SK-N-SH treated with all-trans-retinoic acid at 6 μM for 48 hours (cell line): ENCODE measurements at regions not wholly inside any gene's neighbourhood (a gene's known extent, or its start where the extent isn't known, plus 50 kb on each side); places are given as distances from the start of the nearest gene placed in this dataset.
A peak's percentile ranks its signal among the peaks of the same experiment; 100 is the strongest.

Experiments used
- ATAC-seq: fragments of 200-7000 bp; cut with Tn5 transposase; 3 replicates; pipeline ENCODE4 v1.9.1; 2020; ENCODE audit warnings: mild to moderate bottlenecking, moderate library complexity
- ARNTL ChIP-seq: fragments of 450-650 bp; formaldehyde crosslinking; IDR thresholded peaks from 2 replicates; pipeline ENCODE4 v1.5.0; 2020; ENCODE audit warnings: low read depth, mild to moderate bottlenecking, moderate library complexity, borderline replicate concordance
- BACH2 ChIP-seq: fragments of 250-450 bp; sonication (Bioruptor Pico); IDR thresholded peaks from 2 replicates; pipeline ENCODE4 v1.9.0; 2021; ENCODE audit warnings: mild to moderate bottlenecking, borderline replicate concordance
- CREB5 ChIP-seq: fragments of 250-450 bp; sonication (Bioruptor Pico); IDR thresholded peaks from 2 replicates; pipeline ENCODE4 v1.5.1; 2020; ENCODE audit warnings: low read depth, mild to moderate bottlenecking, moderate library complexity
- CSDC2 ChIP-seq: fragments of 250-450 bp; sonication (Bioruptor Pico); IDR thresholded peaks from 2 replicates; pipeline ENCODE4 v1.5.0; 2020; ENCODE audit warnings: mild to moderate bottlenecking, moderate library complexity
- CSRNP3 ChIP-seq: fragments of 250-450 bp; sonication (Bioruptor Pico); IDR thresholded peaks from 2 replicates; pipeline ENCODE4 v1.5.1; 2021; ENCODE audit warnings: mild to moderate bottlenecking, moderate library complexity
- ESRRG ChIP-seq: fragments of 250-450 bp; sonication (Bioruptor Pico); IDR thresholded peaks from 2 replicates; pipeline ENCODE4 v1.6.1; 2021; ENCODE audit warnings: mild to moderate bottlenecking
- GLIS3 ChIP-seq: fragments of 250-450 bp; sonication (Bioruptor Pico); IDR thresholded peaks from 2 replicates; pipeline ENCODE4 v1.5.0; 2020; ENCODE audit warnings: mild to moderate bottlenecking, moderate library complexity
- ISL1 ChIP-seq: fragments of 250-450 bp; sonication (Bioruptor Pico); IDR thresholded peaks from 2 replicates; pipeline ENCODE4 v2.1.2; 2022; ENCODE audit warnings: mild to moderate bottlenecking, moderate library complexity
- OSR1 ChIP-seq: fragments of 250-450 bp; sonication (Bioruptor Pico); IDR thresholded peaks from 2 replicates; pipeline ENCODE4 v1.8.0; 2022; ENCODE audit warnings: moderate library complexity, mild to moderate bottlenecking, inconsistent platforms
- PATZ1 ChIP-seq: fragments of 250-450 bp; sonication (Bioruptor Pico); IDR thresholded peaks from 2 replicates; pipeline ENCODE4 v1.8.0; 2020; ENCODE audit warnings: mild to moderate bottlenecking, moderate library complexity, borderline replicate concordance
- POU6F1 ChIP-seq: fragments of 250-450 bp; sonication (Bioruptor Pico); IDR thresholded peaks from 2 replicates; pipeline ENCODE4 v1.8.0; 2021; ENCODE audit warnings: low read depth, mild to moderate bottlenecking, moderate library complexity, borderline replicate concordance
- PPARA ChIP-seq: fragments of 250-450 bp; sonication (Bioruptor Pico); IDR thresholded peaks from 2 replicates; pipeline ENCODE4 v1.5.0; 2020; ENCODE audit warnings: mild to moderate bottlenecking, borderline replicate concordance
- SNAI2 ChIP-seq: fragments of 250-450 bp; sonication (Bioruptor Pico); IDR thresholded peaks from 2 replicates; pipeline ENCODE4 v1.5.0; 2020; ENCODE audit warnings: mild to moderate bottlenecking, moderate library complexity
- TCF4 ChIP-seq: fragments of 250-450 bp; sonication (Bioruptor Pico); IDR thresholded peaks from 2 replicates; pipeline ENCODE4 v1.8.0; 2021; ENCODE audit warnings: mild to moderate bottlenecking, moderate library complexity, borderline replicate concordance
- TOX ChIP-seq: fragments of 250-450 bp; sonication (Bioruptor Pico); IDR thresholded peaks from 2 replicates; pipeline ENCODE4 v1.8.0; 2021; ENCODE audit warnings: mild to moderate bottlenecking, moderate library complexity, borderline replicate concordance
- TSHZ2 ChIP-seq: fragments of 250-450 bp; sonication (Bioruptor Pico); IDR thresholded peaks from 2 replicates; pipeline ENCODE4 v1.5.0; 2020; ENCODE audit warnings: mild to moderate bottlenecking, moderate library complexity
- ZC3H10 ChIP-seq: fragments of 250-450 bp; sonication (Bioruptor Pico); IDR thresholded peaks from 2 replicates; pipeline ENCODE4 v1.5.1; 2021; ENCODE audit warnings: mild to moderate bottlenecking, moderate library complexity
- ZFP3 ChIP-seq: fragments of 250-450 bp; sonication (Bioruptor Pico); IDR thresholded peaks from 2 replicates; pipeline ENCODE4 v1.5.0; 2020; ENCODE audit warnings: mild to moderate bottlenecking, moderate library complexity
- ZFP30 ChIP-seq: fragments of 450-650 bp; formaldehyde crosslinking; IDR thresholded peaks from 2 replicates; pipeline ENCODE4 v1.5.0; 2022; ENCODE audit warnings: mild to moderate bottlenecking, moderate library complexity
- ZNF565 ChIP-seq: fragments of 450-650 bp; formaldehyde crosslinking; conservative IDR thresholded peaks from 2 replicates; pipeline ENCODE4 v1.5.0; 2020; ENCODE audit warnings: low read depth, mild to moderate bottlenecking, moderate library complexity
- ZNF8 ChIP-seq: fragments of 450-650 bp; formaldehyde crosslinking; IDR thresholded peaks from 2 replicates; pipeline ENCODE4 v1.5.0; 2020; ENCODE audit warnings: mild to moderate bottlenecking, moderate library complexity

GRCh38 chr4:132227151-132227856, 921.8 kb upstream of the PCDH10 start:
- TF ChIP-seq PPARA (CRISPR knock-in tag), result no peak
- no peak for TF ChIP-seq CSDC2
- TF ChIP-seq CSRNP3 (CRISPR knock-in tag), result no peak
- no peak for TF ChIP-seq TOX (CRISPR knock-in tag)
- TF ChIP-seq SNAI2, result no peak
- no peak for TF ChIP-seq ISL1
- no peak for TF ChIP-seq PATZ1 (CRISPR knock-in tag)
- TF ChIP-seq OSR1, result no peak
- TF ChIP-seq TSHZ2 (CRISPR knock-in tag), result no peak
- TF ChIP-seq POU6F1 (CRISPR knock-in tag), result no peak
- no peak for TF ChIP-seq ZFP3
- TF ChIP-seq ZNF8 (CRISPR knock-in tag), result no peak
- TF ChIP-seq ZFP30 (CRISPR knock-in tag), result no peak
- no peak for TF ChIP-seq TCF4 (CRISPR knock-in tag)
- TF ChIP-seq ZC3H10 (CRISPR knock-in tag), result no peak
- TF ChIP-seq ESRRG, result no peak
- no peak for TF ChIP-seq BACH2 (CRISPR knock-in tag)
- TF ChIP-seq GLIS3 (CRISPR knock-in tag), result no peak
- no peak for TF ChIP-seq CREB5 (CRISPR knock-in tag)
- TF ChIP-seq ARNTL (CRISPR knock-in tag), result no peak
- peak; percentile 91 for ATAC-seq

- peak; percentile 98 for ATAC-seq
Observed at GRCh38 chr4:132227857-132228165, 921.3 kb upstream of the PCDH10 start.

GRCh38 chr4:132228676-132229075, 920.4 kb upstream of the PCDH10 start:
- TF ChIP-seq ZFP30 (CRISPR knock-in tag) (no peak), GLIS3 (CRISPR knock-in tag) (no peak), TOX (CRISPR knock-in tag) (no peak), BACH2 (CRISPR knock-in tag) (no peak), ZNF565 (CRISPR knock-in tag) (no peak), ESRRG (no peak), OSR1 (no peak), POU6F1 (CRISPR knock-in tag) (no peak), PPARA (CRISPR knock-in tag) (no peak), CSRNP3 (CRISPR knock-in tag) (no peak), ISL1 (no peak), ZC3H10 (CRISPR knock-in tag) (no peak), ZFP3 (no peak), ARNTL (CRISPR knock-in tag) (no peak)
- ATAC-seq, result no peak
